ENCODE measurements at regions not wholly inside any gene's neighbourhood (a gene's known extent, or its start where the extent isn't known, plus 50 kb on each side); places are given as distances from the start of the nearest gene placed in this dataset.

- TF ChIP-seq POLR2A (IDR thresholded peaks at IDR 0.05) (no peak), POLR2AphosphoS5 (IDR thresholded peaks at IDR 0.05) (no peak)
These were observed 227.3 kb upstream of the ADGRL2 start for GRCh38 chr1:81573458-81573857.

Measured in prostate gland (tissue), 1 donor.